Astrocyte (in vitro differentiated cells and primary cell): ENCODE measurements at regions not wholly inside any gene's neighbourhood (a gene's known extent, or its start where the extent isn't known, plus 50 kb on each side); places are given as distances from the start of the nearest gene placed in this dataset.

ENCODE experiments used
- DNase-seq: peaks from one replicate; pipeline ENCODE4 v3.0.0-alpha.2; 2010; ENCODE audit warnings: low read depth
- FAIRE-seq: peaks from 2 replicates; lab custom pipeline; 2011; peaks lifted over from hg19 to GRCh38; lab: Jason Lieb, UNC
- H2AFZ ChIP-seq: 2 replicates; pipeline ENCODE4 v1.6.0; 2012; ENCODE audit warnings: low read depth, low read length, inconsistent platforms
- H3K27ac ChIP-seq: 2 replicates; pipeline ENCODE4 v1.5.1; 2011; ENCODE audit warnings: low read depth, low read length, inconsistent platforms
- H3K27me3 ChIP-seq: 2 replicates; pipeline ENCODE4 v1.6.0; 2011; ENCODE audit warnings: low read length, inconsistent platforms; ENCODE audit not compliant: insufficient read depth
- H3K36me3 ChIP-seq: 2 replicates; pipeline ENCODE4 v1.5.1; 2011; ENCODE audit warnings: low read length, inconsistent platforms; ENCODE audit not compliant: insufficient read depth
- H3K4me1 ChIP-seq: 2 replicates; pipeline ENCODE4 v1.5.1; 2011; ENCODE audit warnings: low read length, inconsistent platforms; ENCODE audit not compliant: insufficient read depth
- H3K4me2 ChIP-seq: 2 replicates; pipeline ENCODE4 v1.6.0; 2012; ENCODE audit warnings: low read length, inconsistent platforms
- H3K4me3 ChIP-seq: 2 replicates; pipeline ENCODE4 v1.5.1; 2011; ENCODE audit warnings: low read depth, mild to moderate bottlenecking, low read length, inconsistent platforms; ENCODE audit not compliant: insufficient read depth
- H3K79me2 ChIP-seq: 2 replicates; pipeline ENCODE4 v1.6.0; 2012; ENCODE audit warnings: mild to moderate bottlenecking, low read length, inconsistent platforms; ENCODE audit not compliant: insufficient read depth
- H3K9ac ChIP-seq: 2 replicates; pipeline ENCODE4 v1.6.0; 2012; ENCODE audit warnings: mild to moderate bottlenecking, low read length, inconsistent platforms
- H3K9me3 ChIP-seq: 2 replicates; pipeline ENCODE4 v1.5.1; 2012; ENCODE audit warnings: low read depth, mild to moderate bottlenecking, low read length, inconsistent platforms; ENCODE audit not compliant: insufficient read depth
- H4K20me1 ChIP-seq: 2 replicates; pipeline ENCODE4 v1.6.0; 2012; ENCODE audit warnings: low read length, inconsistent platforms; ENCODE audit not compliant: insufficient read depth
- H3K27ac Mint-ChIP-seq: one replicate; pipeline ENCODE4 v1.8.0; 2021; ENCODE audit warnings: mild to moderate bottlenecking, mixed read lengths; ENCODE audit not compliant: unreplicated experiment
- H3K27me3 Mint-ChIP-seq: one replicate; pipeline ENCODE4 v1.8.0; 2021; ENCODE audit warnings: low read depth, mixed read lengths; ENCODE audit not compliant: unreplicated experiment
- H3K36me3 Mint-ChIP-seq: one replicate; pipeline ENCODE4 v1.8.0; 2021; ENCODE audit warnings: low read depth, mixed read lengths; ENCODE audit not compliant: unreplicated experiment
- H3K4me1 Mint-ChIP-seq: one replicate; pipeline ENCODE4 v1.8.0; 2021; ENCODE audit warnings: low read depth, mixed read lengths; ENCODE audit not compliant: unreplicated experiment
- H3K4me3 Mint-ChIP-seq: one replicate; pipeline ENCODE4 v1.8.0; 2021; ENCODE audit warnings: mild to moderate bottlenecking, moderate library complexity, mixed read lengths; ENCODE audit not compliant: unreplicated experiment
- H3K9me3 Mint-ChIP-seq: one replicate; pipeline ENCODE4 v1.8.0; 2021; ENCODE audit warnings: mild to moderate bottlenecking, mixed read lengths; ENCODE audit not compliant: unreplicated experiment
- CTCF ChIP-seq: IDR thresholded peaks from 2 replicates; pipeline ENCODE4 v1.5.1; 2011; ENCODE audit warnings: low read depth, mild to moderate bottlenecking, inconsistent platforms, low read length, moderate library complexity; ENCODE audit not compliant: insufficient read depth
- EZH2 ChIP-seq: IDR thresholded peaks from 2 replicates; pipeline ENCODE4 v1.6.1; 2012; ENCODE audit warnings: mild to moderate bottlenecking, low read length, inconsistent platforms; ENCODE audit not compliant: insufficient read depth

- no peak overlapping the region for H3K27ac ChIP-seq
- TF ChIP-seq EZH2 (no peak), CTCF (no peak)
- H4K20me1 ChIP-seq = no peaks in the 10 kb centered on the region
- FAIRE-seq (no peak), DNase-seq (no peak)
- no peaks in the 10 kb centered on the region for H3K79me2 ChIP-seq
- Mint-ChIP-seq H3K4me3 (no peak overlapping the region), H3K4me1 (no peaks in the 10 kb centered on the region), H3K27me3 (no peaks in the 10 kb centered on the region), H3K27ac (no peak overlapping the region), H3K9me3 (peaks cover 1% of the 10 kb centered on the region), H3K36me3 (no peaks in the 10 kb centered on the region)
- no peak overlapping the region for H3K4me2 ChIP-seq
- no peak overlapping the region for H3K4me3 ChIP-seq
- H2AFZ ChIP-seq = no peak overlapping the region
- no peak overlapping the region for H3K9ac ChIP-seq
- H3K4me1 ChIP-seq = no peaks in the 10 kb centered on the region
- no peaks in the 10 kb centered on the region for H3K27me3 ChIP-seq
- H3K9me3 ChIP-seq = no peaks in the 10 kb centered on the region
- no peaks in the 10 kb centered on the region for H3K36me3 ChIP-seq
These were observed 240.1 kb upstream of the SUCLG2 start for GRCh38 chr3:67894510-67894909.

GRCh38 chr3:67884345-67884744 lies 229.9 kb upstream of the SUCLG2 start:
- Mint-ChIP-seq H3K4me1 (no peaks in the 10 kb centered on the region), H3K36me3 (no peaks in the 10 kb centered on the region), H3K4me3 (no peak overlapping the region), H3K27ac (no peak overlapping the region), H3K27me3 (peaks cover 4% of the 10 kb centered on the region), H3K9me3 (peaks cover 2% of the 10 kb centered on the region)
- no peak for DNase-seq
- no peak overlapping the region for H3K4me2 ChIP-seq
- H4K20me1 ChIP-seq = no peaks in the 10 kb centered on the region
- H3K36me3 ChIP-seq = no peaks in the 10 kb centered on the region
- H3K9me3 ChIP-seq = no peaks in the 10 kb centered on the region
- TF ChIP-seq EZH2 = no peak
- TF ChIP-seq CTCF = no peak
- H3K4me1 ChIP-seq = no peaks in the 10 kb centered on the region
- H3K79me2 ChIP-seq = no peaks in the 10 kb centered on the region
- H3K9ac ChIP-seq = no peak overlapping the region
- no peak overlapping the region for H2AFZ ChIP-seq
- no peak overlapping the region for H3K27ac ChIP-seq
- no peak for FAIRE-seq
- no peaks in the 10 kb centered on the region for H3K27me3 ChIP-seq
- no peak overlapping the region for H3K4me3 ChIP-seq

GRCh38 chr3:67883766-67884165 lies 229.4 kb upstream of the SUCLG2 start:
- peaks cover 2% of the 10 kb centered on the region for H3K9me3 Mint-ChIP-seq
- FAIRE-seq (no peak), DNase-seq (no peak)
- Histone ChIP-seq H3K9ac (no peak overlapping the region), H3K4me2 (no peak overlapping the region), H3K27ac (no peak overlapping the region), H3K27me3 (no peaks in the 10 kb centered on the region), H3K36me3 (no peaks in the 10 kb centered on the region), H4K20me1 (no peaks in the 10 kb centered on the region), H3K4me1 (no peaks in the 10 kb centered on the region), H3K79me2 (no peaks in the 10 kb centered on the region), H3K9me3 (no peaks in the 10 kb centered on the region), H3K4me3 (no peak overlapping the region), H2AFZ (no peak overlapping the region)
- no peaks in the 10 kb centered on the region for H3K4me1 Mint-ChIP-seq
- H3K27me3 Mint-ChIP-seq = peaks cover 4% of the 10 kb centered on the region
- TF ChIP-seq EZH2 = no peak
- no peak for TF ChIP-seq CTCF
- H3K4me3 Mint-ChIP-seq = no peak overlapping the region
- H3K27ac Mint-ChIP-seq = no peak overlapping the region
- H3K36me3 Mint-ChIP-seq = no peaks in the 10 kb centered on the region
